DND-41 (cell line): ENCODE measurements at regions not wholly inside any gene's neighbourhood (a gene's known extent, or its start where the extent isn't known, plus 50 kb on each side); places are given as distances from the start of the nearest gene placed in this dataset.

Experiments used
- ATAC-seq: fragments of 200-7000 bp; cut with Tn5 transposase; 3 replicates; pipeline ENCODE4 v1.9.1; 2021; ENCODE audit warnings: low read depth; ENCODE audit not compliant: insufficient read depth
- DNase-seq: peaks from one replicate; pipeline ENCODE4 v3.0.0-alpha.2; 2020
- H2AFZ ChIP-seq: 2 replicates; pipeline ENCODE4 v1.6.0; 2012; ENCODE audit warnings: low read depth, low read length
- H3K27ac ChIP-seq: 2 replicates; pipeline ENCODE4 v1.5.1; 2012; ENCODE audit warnings: low read length, inconsistent platforms
- H3K27me3 ChIP-seq: fragments of 200-600 bp; sonication (generic); 2 replicates; pipeline ENCODE4 v1.6.0; 2012; ENCODE audit warnings: low read length, mild to moderate bottlenecking, inconsistent platforms; ENCODE audit not compliant: insufficient read depth, poor library complexity
- H3K36me3 ChIP-seq: 2 replicates; pipeline ENCODE4 v1.5.1; 2012; ENCODE audit warnings: low read length, inconsistent platforms; ENCODE audit not compliant: insufficient read depth
- H3K4me1 ChIP-seq: 2 replicates; pipeline ENCODE4 v1.5.1; 2012; ENCODE audit warnings: mild to moderate bottlenecking, low read length; ENCODE audit not compliant: insufficient read depth
- H3K4me2 ChIP-seq: 2 replicates; pipeline ENCODE4 v1.6.0; 2012; ENCODE audit warnings: mild to moderate bottlenecking, moderate library complexity, low read length, inconsistent platforms; ENCODE audit not compliant: insufficient read depth
- H3K4me3 ChIP-seq, 2 experiments: fragments of 200-600 bp in 1 of 2; shearing (Covaris generic) in 1 of 2; 2 replicates each; pipeline ENCODE4 v1.5.1; 2012 to 2016; ENCODE audit warnings: inconsistent platforms in 2 of 2, low read length in 2 of 2, mild to moderate bottlenecking in 2 of 2, low read depth in 1 of 2, moderate library complexity in 1 of 2
- H3K79me2 ChIP-seq: 2 replicates; pipeline ENCODE4 v1.6.0; 2012; ENCODE audit warnings: low read length, inconsistent platforms; ENCODE audit not compliant: insufficient read depth
- H3K9ac ChIP-seq: 2 replicates; pipeline ENCODE4 v1.6.0; 2012; ENCODE audit warnings: low read depth, mild to moderate bottlenecking, inconsistent platforms, low read length, moderate library complexity
- H3K9me3 ChIP-seq: 2 replicates; pipeline ENCODE4 v1.5.1; 2012; ENCODE audit warnings: low read length, moderate library complexity, mild to moderate bottlenecking, inconsistent platforms; ENCODE audit not compliant: insufficient read depth, severe bottlenecking
- H4K20me1 ChIP-seq: 2 replicates; pipeline ENCODE4 v1.6.0; 2012; ENCODE audit warnings: low read length; ENCODE audit not compliant: insufficient read depth
- EZH2 ChIP-seq: IDR thresholded peaks from 3 replicates; pipeline ENCODE4 v1.6.1; 2012; ENCODE audit warnings: borderline replicate concordance, low read depth, mild to moderate bottlenecking, moderate library complexity, low read length, inconsistent platforms; ENCODE audit not compliant: severe bottlenecking
- TF ChIP-seq, protein P1 (sequence below): IDR thresholded peaks from 2 replicates; pipeline ENCODE4 v1.5.1; 2012; ENCODE audit warnings: borderline replicate concordance, low read length, moderate library complexity, mild to moderate bottlenecking; ENCODE audit not compliant: poor library complexity, severe bottlenecking; ENCODE audit errors: extremely low read depth

DNA sequence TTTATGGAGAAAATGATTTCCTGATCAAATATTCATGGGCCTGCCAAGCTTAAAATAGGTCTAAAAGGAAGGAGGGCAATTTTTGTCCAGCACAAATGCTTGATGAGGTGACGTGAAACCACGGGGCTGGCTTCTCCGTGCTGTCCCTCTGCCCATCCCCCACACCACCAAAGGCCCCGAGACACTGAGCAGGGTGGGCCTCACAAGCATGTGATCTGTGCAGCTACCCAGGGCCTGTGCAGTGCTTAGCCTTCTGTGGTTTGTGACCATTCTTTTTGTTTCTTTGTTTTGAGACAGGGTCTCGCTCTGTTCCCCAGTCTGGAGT, 94.8 kb upstream of the RTL6 start:
- Histone ChIP-seq H3K9me3 (no peaks in the 10 kb centered on the region), H4K20me1 (no peaks in the 10 kb centered on the region; the same call in 1 of the 2 replicates), H3K4me2 (no peak overlapping the region), H3K4me1 (no peaks in the 10 kb centered on the region), H3K4me3 (no peak overlapping the region), H2AFZ (no peak overlapping the region), H3K27me3 (no peaks in the 10 kb centered on the region), H3K36me3 (no peaks in the 10 kb centered on the region), H3K9ac (no peak overlapping the region), H3K27ac (no peak overlapping the region), H3K79me2 (no peaks in the 10 kb centered on the region)
- DNase-seq (no peak), ATAC-seq (no peak)
- no peak for TF ChIP-seq EZH2
- TF ChIP-seq, protein P1, sequence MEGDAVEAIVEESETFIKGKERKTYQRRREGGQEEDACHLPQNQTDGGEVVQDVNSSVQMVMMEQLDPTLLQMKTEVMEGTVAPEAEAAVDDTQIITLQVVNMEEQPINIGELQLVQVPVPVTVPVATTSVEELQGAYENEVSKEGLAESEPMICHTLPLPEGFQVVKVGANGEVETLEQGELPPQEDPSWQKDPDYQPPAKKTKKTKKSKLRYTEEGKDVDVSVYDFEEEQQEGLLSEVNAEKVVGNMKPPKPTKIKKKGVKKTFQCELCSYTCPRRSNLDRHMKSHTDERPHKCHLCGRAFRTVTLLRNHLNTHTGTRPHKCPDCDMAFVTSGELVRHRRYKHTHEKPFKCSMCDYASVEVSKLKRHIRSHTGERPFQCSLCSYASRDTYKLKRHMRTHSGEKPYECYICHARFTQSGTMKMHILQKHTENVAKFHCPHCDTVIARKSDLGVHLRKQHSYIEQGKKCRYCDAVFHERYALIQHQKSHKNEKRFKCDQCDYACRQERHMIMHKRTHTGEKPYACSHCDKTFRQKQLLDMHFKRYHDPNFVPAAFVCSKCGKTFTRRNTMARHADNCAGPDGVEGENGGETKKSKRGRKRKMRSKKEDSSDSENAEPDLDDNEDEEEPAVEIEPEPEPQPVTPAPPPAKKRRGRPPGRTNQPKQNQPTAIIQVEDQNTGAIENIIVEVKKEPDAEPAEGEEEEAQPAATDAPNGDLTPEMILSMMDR, result no peak

DNA sequence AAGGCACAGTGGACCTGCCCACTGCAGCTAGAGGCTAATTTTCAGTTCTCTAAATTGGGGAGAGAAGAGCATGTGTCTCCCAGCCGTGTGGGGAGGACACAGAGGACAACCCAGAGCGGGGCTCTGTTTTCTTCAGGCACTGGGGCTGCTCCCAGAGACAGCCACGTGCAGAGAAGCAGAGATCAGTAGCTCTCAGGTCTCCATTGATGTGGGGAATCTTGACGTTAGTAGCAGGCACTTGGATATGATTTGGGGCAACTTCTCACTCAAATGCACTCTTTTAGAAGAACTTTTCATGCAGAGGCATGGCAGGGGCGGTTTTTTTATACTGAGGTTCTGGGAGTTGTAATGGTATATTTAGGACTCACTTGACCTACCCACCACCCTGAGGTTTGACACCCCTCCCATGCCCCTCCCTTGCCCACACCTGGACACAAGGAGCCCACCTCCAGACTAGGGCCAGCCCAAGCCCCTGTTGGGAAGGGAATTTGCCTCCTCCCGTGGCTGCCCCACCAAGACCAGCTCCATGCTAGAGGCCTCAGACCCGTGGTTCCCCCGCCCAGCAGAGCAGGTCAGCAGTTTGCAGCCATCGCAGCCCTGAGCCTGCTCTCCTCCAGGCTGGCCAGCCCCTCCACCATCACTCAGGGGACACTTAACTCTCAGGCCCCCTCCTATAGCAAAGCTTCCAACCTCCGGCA, 94.2 kb upstream of the RTL6 start:
- Histone ChIP-seq H3K27ac (no peak overlapping the region), H3K4me3 (no peak overlapping the region), H3K79me2 (no peaks in the 10 kb centered on the region), H3K4me1 (no peaks in the 10 kb centered on the region), H4K20me1 (no peaks in the 10 kb centered on the region; the same call in 1 of the 2 replicates), H2AFZ (no peak overlapping the region), H3K36me3 (no peaks in the 10 kb centered on the region), H3K27me3 (peaks cover 3% of the 10 kb centered on the region), H3K4me2 (no peak overlapping the region), H3K9ac (no peak overlapping the region), H3K9me3 (no peaks in the 10 kb centered on the region)
- ATAC-seq, result no peak
- DNase-seq, result no peak
- no peak for TF ChIP-seq EZH2
- TF ChIP-seq, protein P1, result no peak

DNA sequence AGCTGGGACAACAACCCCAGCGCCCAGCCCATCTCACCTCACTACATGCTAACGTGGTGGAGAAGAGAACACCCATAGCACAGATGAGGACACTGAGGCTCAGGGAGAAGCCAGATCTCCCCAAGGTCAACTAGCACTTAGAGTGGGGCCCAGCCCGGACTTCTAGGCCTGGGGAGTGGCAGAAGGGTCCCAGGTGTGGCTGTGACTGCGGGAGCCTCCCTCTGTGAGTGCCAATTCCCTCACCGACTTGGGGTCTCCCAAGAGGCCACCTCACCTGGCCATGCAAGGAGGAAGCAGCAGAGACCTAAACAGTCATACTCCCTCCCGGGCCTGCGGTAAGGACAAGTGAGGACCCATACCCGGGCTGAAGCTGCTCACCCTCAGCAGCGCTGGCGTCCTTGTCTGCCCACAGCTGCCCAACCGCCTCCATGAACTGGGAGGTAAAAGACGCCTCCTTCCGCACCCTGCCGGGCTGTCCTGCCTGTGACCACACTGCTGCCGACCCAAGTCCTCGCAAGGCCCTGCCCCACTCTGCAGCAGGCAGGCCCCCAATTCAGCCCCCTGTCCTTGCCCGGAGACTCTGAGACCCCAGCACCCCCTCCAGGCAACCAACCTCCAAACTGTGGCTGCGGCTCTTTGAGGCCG, 93.2 kb upstream of the RTL6 start:
- H3K27me3 ChIP-seq, result peaks cover 13% of the 10 kb centered on the region
- H2AFZ ChIP-seq, result no peak overlapping the region
- DNase-seq (no peak), ATAC-seq (no peak)
- H3K36me3 ChIP-seq, result no peaks in the 10 kb centered on the region
- H3K4me3 ChIP-seq, result no peak overlapping the region
- no peak overlapping the region for H3K4me2 ChIP-seq
- H3K9me3 ChIP-seq, result no peaks in the 10 kb centered on the region
- no peaks in the 10 kb centered on the region for H3K4me1 ChIP-seq
- TF ChIP-seq EZH2, result no peak
- TF ChIP-seq, protein P1, result no peak
- H3K27ac ChIP-seq, result no peak overlapping the region
- no peak overlapping the region for H3K9ac ChIP-seq
- no peaks in the 10 kb centered on the region for H3K79me2 ChIP-seq
- peaks cover 4% of the 10 kb centered on the region; the same call in 1 of the 2 replicates for H4K20me1 ChIP-seq
